ENCODE measurements at regions not wholly inside any gene's neighbourhood (a gene's known extent, or its start where the extent isn't known, plus 50 kb on each side); places are given as distances from the start of the nearest gene placed in this dataset.

DNA sequence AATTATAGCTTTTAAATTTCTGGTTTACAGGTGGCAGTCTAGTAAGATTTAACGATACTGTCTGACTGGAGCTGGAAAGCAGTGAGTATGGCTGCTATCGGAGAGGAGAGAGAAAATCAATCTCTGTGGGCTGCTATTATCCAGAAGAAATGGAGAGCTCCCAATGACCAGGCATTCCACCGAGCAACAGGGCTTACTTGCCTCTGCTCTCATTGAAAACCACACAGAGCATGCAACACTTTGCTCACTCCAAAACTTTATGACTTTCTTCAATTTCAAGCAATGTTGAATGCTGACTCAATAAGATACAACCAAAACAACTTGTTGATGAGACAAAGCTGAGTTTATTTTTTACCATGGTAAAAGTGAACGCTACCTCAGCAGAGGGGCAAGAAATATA, 337.0 kb upstream of the NCAM2 start:
- TF ChIP-seq, protein P1, sequence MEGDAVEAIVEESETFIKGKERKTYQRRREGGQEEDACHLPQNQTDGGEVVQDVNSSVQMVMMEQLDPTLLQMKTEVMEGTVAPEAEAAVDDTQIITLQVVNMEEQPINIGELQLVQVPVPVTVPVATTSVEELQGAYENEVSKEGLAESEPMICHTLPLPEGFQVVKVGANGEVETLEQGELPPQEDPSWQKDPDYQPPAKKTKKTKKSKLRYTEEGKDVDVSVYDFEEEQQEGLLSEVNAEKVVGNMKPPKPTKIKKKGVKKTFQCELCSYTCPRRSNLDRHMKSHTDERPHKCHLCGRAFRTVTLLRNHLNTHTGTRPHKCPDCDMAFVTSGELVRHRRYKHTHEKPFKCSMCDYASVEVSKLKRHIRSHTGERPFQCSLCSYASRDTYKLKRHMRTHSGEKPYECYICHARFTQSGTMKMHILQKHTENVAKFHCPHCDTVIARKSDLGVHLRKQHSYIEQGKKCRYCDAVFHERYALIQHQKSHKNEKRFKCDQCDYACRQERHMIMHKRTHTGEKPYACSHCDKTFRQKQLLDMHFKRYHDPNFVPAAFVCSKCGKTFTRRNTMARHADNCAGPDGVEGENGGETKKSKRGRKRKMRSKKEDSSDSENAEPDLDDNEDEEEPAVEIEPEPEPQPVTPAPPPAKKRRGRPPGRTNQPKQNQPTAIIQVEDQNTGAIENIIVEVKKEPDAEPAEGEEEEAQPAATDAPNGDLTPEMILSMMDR (IDR thresholded peaks at IDR 0.05; ENCODE audit: extremely low read depth in 1 of 2, insufficient read depth in 1 of 2, low read depth in 1 of 2, low read length in 2 of 2) = no peak
- no peak for TF ChIP-seq POLR2A (IDR thresholded peaks at IDR 0.05; ENCODE audit: low read depth, low read length)
- TF ChIP-seq, protein P2, sequence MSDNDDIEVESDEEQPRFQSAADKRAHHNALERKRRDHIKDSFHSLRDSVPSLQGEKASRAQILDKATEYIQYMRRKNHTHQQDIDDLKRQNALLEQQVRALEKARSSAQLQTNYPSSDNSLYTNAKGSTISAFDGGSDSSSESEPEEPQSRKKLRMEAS (IDR thresholded peaks at IDR 0.05; ENCODE audit: insufficient read depth, insufficient read length) = no peak
- no peak for TF ChIP-seq EZH2 (IDR thresholded peaks at IDR 0.05; ENCODE audit: borderline replicate concordance, low read depth, low read length, severe bottlenecking)

Measured in endothelial cell of umbilical vein (primary cell).